Lower leg skin (tissue), 4 donors: ENCODE measurements at regions not wholly inside any gene's neighbourhood (a gene's known extent, or its start where the extent isn't known, plus 50 kb on each side); places are given as distances from the start of the nearest gene placed in this dataset.

Experiments
- DNase-seq, 2 donors: peaks; one replicate each; pipeline ENCODE4 v3.0.0-alpha.2; 2019; ENCODE audit warnings: low spot score in 2 of 2
- H3K4me3 ChIP-seq: fragments of 200-600 bp; sonication (generic); 2 replicates; pipeline ENCODE4 v1.5.1; 2017; ENCODE audit warnings: mild to moderate bottlenecking, low read depth; ENCODE audit not compliant: poor library complexity, severe bottlenecking
- POLR2A ChIP-seq, 2 donors: fragments of 450-650 bp; IDR thresholded peaks; one replicate each; pipeline ENCODE4 v1.6.1; 2016 to 2017; ENCODE audit warnings: antibody characterized with exemption in 2 of 2, mild to moderate bottlenecking in 1 of 2, moderate library complexity in 1 of 2
- WGBS, 2 donors: methylation state at CpG; one replicate each; pipeline ENCODE4 v1.1.5; 2018; 5-methylcytosine and 5-hydroxymethylcytosine counted together
- intact Hi-C: fragments of 100-400 bp; cut with DNase I; formaldehyde crosslinking; loops from one replicate; pipeline ENCODE4 v1.15.0; 2023; ENCODE audit warnings: low total_unique reads
- TF ChIP-seq, protein P1 (sequence below), 3 donors: fragments of 450-650 bp; IDR thresholded peaks; one replicate each; pipeline ENCODE4 v1.5.1; 2016; ENCODE audit warnings: antibody characterized with exemption in 3 of 3, mild to moderate bottlenecking in 3 of 3, moderate library complexity in 2 of 3

DNA sequence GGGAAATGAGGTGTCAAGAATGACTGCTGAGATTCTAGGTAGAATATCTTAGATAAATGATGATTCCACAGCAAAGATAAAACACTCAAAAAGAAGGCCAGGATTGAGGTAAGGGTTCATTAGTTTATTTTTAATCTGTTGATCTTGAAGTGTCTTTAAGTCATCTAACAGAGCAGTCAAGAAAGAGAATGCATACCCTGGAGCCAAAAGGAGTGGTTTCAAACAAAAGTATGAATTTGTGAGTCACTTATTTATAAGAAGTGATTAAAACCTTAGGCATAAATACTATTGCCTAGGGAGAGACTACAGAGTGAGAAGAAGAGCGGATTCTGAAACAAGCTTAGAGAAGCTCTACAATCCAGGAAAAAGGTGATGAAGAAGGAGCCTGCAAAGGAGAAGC, 541.0 kb downstream of the DTWD2 start:
- TF ChIP-seq, protein P1, sequence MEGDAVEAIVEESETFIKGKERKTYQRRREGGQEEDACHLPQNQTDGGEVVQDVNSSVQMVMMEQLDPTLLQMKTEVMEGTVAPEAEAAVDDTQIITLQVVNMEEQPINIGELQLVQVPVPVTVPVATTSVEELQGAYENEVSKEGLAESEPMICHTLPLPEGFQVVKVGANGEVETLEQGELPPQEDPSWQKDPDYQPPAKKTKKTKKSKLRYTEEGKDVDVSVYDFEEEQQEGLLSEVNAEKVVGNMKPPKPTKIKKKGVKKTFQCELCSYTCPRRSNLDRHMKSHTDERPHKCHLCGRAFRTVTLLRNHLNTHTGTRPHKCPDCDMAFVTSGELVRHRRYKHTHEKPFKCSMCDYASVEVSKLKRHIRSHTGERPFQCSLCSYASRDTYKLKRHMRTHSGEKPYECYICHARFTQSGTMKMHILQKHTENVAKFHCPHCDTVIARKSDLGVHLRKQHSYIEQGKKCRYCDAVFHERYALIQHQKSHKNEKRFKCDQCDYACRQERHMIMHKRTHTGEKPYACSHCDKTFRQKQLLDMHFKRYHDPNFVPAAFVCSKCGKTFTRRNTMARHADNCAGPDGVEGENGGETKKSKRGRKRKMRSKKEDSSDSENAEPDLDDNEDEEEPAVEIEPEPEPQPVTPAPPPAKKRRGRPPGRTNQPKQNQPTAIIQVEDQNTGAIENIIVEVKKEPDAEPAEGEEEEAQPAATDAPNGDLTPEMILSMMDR (IDR thresholded peaks at IDR 0.05): no peak
- no peak for TF ChIP-seq POLR2A (IDR thresholded peaks at IDR 0.05)
- no peak overlapping the region for H3K4me3 ChIP-seq
- intact Hi-C loops: no loop called here
- WGBS, 2 donors: 53 to 67% methylated on average over 1 of the region's 1 CpG
- no peak for DNase-seq

- intact Hi-C loops: no loop called here
- no peak for DNase-seq
- TF ChIP-seq POLR2A (IDR thresholded peaks at IDR 0.05): no peak
- TF ChIP-seq, protein P1 (IDR thresholded peaks at IDR 0.05): no peak
- WGBS, 2 donors: 73 to 87% methylated on average over 2 of the region's 2 CpGs
- no peak overlapping the region for H3K4me3 ChIP-seq
Observed at GRCh38 chr5:118441956-118442355, 546.4 kb downstream of the DTWD2 start.

DNA sequence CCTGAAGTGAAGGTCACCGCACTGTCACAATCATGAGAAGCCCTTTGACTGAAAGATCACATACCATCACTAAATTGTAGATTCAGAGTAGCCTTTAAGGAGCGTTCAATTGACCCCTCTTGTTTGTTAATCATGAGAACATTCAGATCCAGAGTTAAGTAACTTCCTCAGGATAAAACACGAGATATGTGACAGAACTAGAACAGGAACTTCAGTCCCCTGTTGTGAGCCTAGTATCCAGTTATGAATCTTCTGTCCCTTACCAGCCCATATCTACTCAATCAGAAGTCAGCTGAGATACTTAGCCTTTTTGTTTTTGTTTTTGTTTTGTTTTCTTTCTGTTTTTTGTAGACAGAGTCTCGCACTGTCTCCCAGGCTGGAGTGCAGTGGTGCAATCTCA, 547.3 kb downstream of the DTWD2 start:
- intact Hi-C loops: no loop called here
- DNase-seq: no peak
- TF ChIP-seq, protein P1 (IDR thresholded peaks at IDR 0.05): no peak
- TF ChIP-seq POLR2A (IDR thresholded peaks at IDR 0.05): no peak
- WGBS, 2 donors: 84 to 87% methylated on average over 4 of the region's 4 CpGs
- no peak overlapping the region for H3K4me3 ChIP-seq

GRCh38 chr5:118440496-118440895, 547.9 kb downstream of the DTWD2 start:
- TF ChIP-seq POLR2A (IDR thresholded peaks at IDR 0.05): no peak
- TF ChIP-seq, protein P1 (IDR thresholded peaks at IDR 0.05): no peak
- no peak overlapping the region for H3K4me3 ChIP-seq
- intact Hi-C loops: no loop called here
- DNase-seq: no peak
- WGBS, 2 donors: 80 to 83% methylated on average over 5 of the region's 5 CpGs

DNA sequence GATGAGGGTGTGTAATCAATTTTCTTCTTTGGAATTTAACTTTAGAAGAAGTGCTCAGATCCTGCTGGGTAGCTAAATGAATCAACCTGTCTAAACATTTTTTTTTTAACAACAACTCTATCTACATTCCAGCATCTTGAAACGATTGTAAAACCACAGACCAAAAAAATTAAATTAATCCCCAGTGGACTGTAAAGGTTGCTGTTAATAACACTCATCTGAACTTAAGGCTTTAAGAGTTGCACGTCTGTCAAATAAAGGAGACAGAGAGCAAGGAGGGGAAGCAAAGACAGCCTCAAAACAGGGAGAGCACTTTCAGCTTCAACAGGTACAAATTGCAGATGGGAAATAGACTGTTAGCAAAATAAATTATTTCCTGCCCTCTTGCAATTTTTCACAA, 548.5 kb downstream of the DTWD2 start:
- H3K4me3 ChIP-seq: no peak overlapping the region
- TF ChIP-seq, protein P1 (IDR thresholded peaks at IDR 0.05): no peak
- no peak for TF ChIP-seq POLR2A (IDR thresholded peaks at IDR 0.05)
- no peak for DNase-seq
- intact Hi-C loops: no loop called here
- 19 to 23% methylated on average over 2 of the region's 2 CpGs for WGBS, 2 donors

GRCh38 chr5:118435131-118435530, 553.2 kb downstream of the DTWD2 start:
- H3K4me3 ChIP-seq: no peak overlapping the region
- DNase-seq: no peak
- 63 to 66% methylated on average over 4 of the region's 4 CpGs for WGBS, 2 donors
- intact Hi-C loops: no loop called here
- TF ChIP-seq, protein P1 (IDR thresholded peaks at IDR 0.05): no peak
